AG09309 (cell line): ENCODE measurements at regions not wholly inside any gene's neighbourhood (a gene's known extent, or its start where the extent isn't known, plus 50 kb on each side); places are given as distances from the start of the nearest gene placed in this dataset.

Experiments used
- DNase-seq: peaks from one replicate; pipeline ENCODE4 v3.0.0-alpha.2; 2010; ENCODE audit warnings: low read depth
- H3K4me3 ChIP-seq: 2 replicates; pipeline ENCODE4 v1.5.1; 2011; ENCODE audit warnings: mild to moderate bottlenecking, low read depth, low read length, moderate library complexity; ENCODE audit not compliant: control insufficient read depth
- TF ChIP-seq, protein P1 (sequence below): IDR thresholded peaks from 2 replicates; pipeline ENCODE4 v1.5.1; 2011; ENCODE audit warnings: mild to moderate bottlenecking, low read depth, low read length, inconsistent platforms; ENCODE audit not compliant: insufficient read depth, control insufficient read depth; ENCODE audit errors: missing control alignments

DNA sequence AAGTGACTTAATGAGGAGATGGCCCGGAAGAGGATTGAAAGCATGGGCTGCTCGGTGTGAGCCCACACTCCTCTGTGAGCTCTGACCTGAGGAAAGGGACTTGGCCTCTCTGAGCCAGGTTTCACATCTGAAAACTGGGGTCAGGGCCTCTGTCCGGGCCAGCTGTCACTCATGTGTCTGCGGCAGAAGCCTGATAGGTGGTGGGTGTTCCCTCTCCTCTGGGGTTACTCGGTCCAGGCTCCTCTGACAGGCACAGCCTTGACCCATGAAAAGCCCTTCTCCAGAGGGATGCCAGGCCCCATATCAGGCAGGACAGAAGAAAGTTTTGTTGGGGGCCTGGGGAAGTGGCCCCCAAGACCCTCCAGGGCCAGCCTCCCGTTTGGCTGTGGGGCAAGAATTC is 131.4 kb downstream of the CHSY1 start:
- DNase-seq = no peak
- TF ChIP-seq, protein P1, sequence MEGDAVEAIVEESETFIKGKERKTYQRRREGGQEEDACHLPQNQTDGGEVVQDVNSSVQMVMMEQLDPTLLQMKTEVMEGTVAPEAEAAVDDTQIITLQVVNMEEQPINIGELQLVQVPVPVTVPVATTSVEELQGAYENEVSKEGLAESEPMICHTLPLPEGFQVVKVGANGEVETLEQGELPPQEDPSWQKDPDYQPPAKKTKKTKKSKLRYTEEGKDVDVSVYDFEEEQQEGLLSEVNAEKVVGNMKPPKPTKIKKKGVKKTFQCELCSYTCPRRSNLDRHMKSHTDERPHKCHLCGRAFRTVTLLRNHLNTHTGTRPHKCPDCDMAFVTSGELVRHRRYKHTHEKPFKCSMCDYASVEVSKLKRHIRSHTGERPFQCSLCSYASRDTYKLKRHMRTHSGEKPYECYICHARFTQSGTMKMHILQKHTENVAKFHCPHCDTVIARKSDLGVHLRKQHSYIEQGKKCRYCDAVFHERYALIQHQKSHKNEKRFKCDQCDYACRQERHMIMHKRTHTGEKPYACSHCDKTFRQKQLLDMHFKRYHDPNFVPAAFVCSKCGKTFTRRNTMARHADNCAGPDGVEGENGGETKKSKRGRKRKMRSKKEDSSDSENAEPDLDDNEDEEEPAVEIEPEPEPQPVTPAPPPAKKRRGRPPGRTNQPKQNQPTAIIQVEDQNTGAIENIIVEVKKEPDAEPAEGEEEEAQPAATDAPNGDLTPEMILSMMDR = no peak
- no peak overlapping the region for H3K4me3 ChIP-seq
